ENCODE measurements at regions not wholly inside any gene's neighbourhood (a gene's known extent, or its start where the extent isn't known, plus 50 kb on each side); places are given as distances from the start of the nearest gene placed in this dataset.

- Histone ChIP-seq H3K4me1 (ENCODE audit: control insufficient read depth, insufficient read depth, low read length) (no peaks in the 10 kb centered on the region), H3K27me3 (ENCODE audit: control insufficient read depth, insufficient read depth, low read length) (no peaks in the 10 kb centered on the region), H3K27ac (ENCODE audit: low read depth, low read length) (no peak overlapping the region), H3K4me3 (ENCODE audit: low read depth, low read length) (no peak overlapping the region), H3K9me3 (ENCODE audit: control insufficient read depth, insufficient read depth, low read length) (no peaks in the 10 kb centered on the region), H3K36me3 (ENCODE audit: control insufficient read depth, insufficient read depth, low read length) (no peaks in the 10 kb centered on the region)
- no peak for DNase-seq (ENCODE audit: low read depth in 4 of 6, low spot score in 6 of 6)
- WGBS (ENCODE audit: insufficient coverage): no CpG with 5 or more reads among the region's 2 CpGs
These were observed 463.2 kb downstream of the KLF12 start for GRCh38 chr13:73671011-73671410.

DNA sequence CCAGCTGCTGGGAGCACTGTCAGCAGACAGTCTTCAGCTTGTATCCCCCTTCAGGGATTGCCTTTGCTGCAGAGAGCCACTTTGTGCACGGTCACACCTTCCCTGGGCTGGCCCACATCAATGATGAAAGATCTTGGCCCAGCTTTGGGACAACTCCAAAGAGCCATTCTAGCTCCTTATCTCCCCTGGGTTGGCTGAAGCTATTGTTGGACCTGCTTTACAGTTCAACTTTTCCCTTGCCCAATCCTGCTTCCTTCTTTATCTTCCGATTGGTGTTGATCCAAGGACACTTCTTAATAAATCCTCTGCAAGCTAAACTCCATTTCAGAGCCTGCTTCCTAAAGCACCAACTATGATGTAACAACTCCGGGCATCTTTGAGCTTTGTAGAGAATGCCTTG is 466.4 kb downstream of the KLF12 start:
- Histone ChIP-seq H3K4me1 (ENCODE audit: control insufficient read depth, insufficient read depth, low read length) (no peaks in the 10 kb centered on the region), H3K27ac (ENCODE audit: low read depth, low read length) (no peak overlapping the region), H3K36me3 (ENCODE audit: control insufficient read depth, insufficient read depth, low read length) (no peaks in the 10 kb centered on the region), H3K4me3 (ENCODE audit: low read depth, low read length) (no peak overlapping the region), H3K27me3 (ENCODE audit: control insufficient read depth, insufficient read depth, low read length) (no peaks in the 10 kb centered on the region), H3K9me3 (ENCODE audit: control insufficient read depth, insufficient read depth, low read length) (no peaks in the 10 kb centered on the region)
- WGBS (ENCODE audit: insufficient coverage): 86% methylated on average over 2 of the region's 3 CpGs
- no peak for DNase-seq (ENCODE audit: low read depth in 4 of 6, low spot score in 6 of 6)

DNA sequence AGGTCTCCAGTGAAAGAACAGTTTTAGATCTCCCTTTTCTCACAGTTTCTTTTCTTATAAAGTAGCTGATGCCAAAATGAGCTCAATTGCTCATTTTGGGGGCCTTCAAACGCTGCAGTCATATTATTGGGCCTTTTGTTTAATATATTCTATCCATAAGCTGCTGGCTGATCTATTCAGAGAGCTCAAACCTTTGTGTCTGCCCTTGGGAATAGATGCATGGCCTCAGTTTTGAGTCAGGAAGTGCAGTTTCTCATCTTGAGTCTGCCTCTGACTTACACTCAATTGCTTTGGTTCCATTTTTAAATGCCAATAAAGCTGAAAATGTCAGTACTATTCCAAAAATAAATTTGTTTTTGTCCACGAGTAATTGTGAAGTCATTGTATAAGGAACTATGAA is 468.9 kb downstream of the KLF12 start:
- peak in 1 of 6 donors; percentile 35 for DNase-seq (ENCODE audit: low read depth in 4 of 6, low spot score in 6 of 6)
- Histone ChIP-seq H3K9me3 (ENCODE audit: control insufficient read depth, insufficient read depth, low read length) (no peaks in the 10 kb centered on the region), H3K27me3 (ENCODE audit: control insufficient read depth, insufficient read depth, low read length) (no peaks in the 10 kb centered on the region), H3K4me1 (ENCODE audit: control insufficient read depth, insufficient read depth, low read length) (no peaks in the 10 kb centered on the region), H3K4me3 (ENCODE audit: low read depth, low read length) (no peak overlapping the region), H3K36me3 (ENCODE audit: control insufficient read depth, insufficient read depth, low read length) (no peaks in the 10 kb centered on the region), H3K27ac (ENCODE audit: low read depth, low read length) (no peak overlapping the region)
- no CpG with 5 or more reads among the region's 2 CpGs for WGBS (ENCODE audit: insufficient coverage)

GRCh38 chr13:73664851-73665250 is 469.4 kb downstream of the KLF12 start:
- no peaks in the 10 kb centered on the region for H3K27me3 ChIP-seq (ENCODE audit: control insufficient read depth, insufficient read depth, low read length)
- no CpG with 5 or more reads among the region's 4 CpGs for WGBS (ENCODE audit: insufficient coverage)
- peak in 1 of 6 donors; percentile 24 for DNase-seq (ENCODE audit: low read depth in 4 of 6, low spot score in 6 of 6)

DNA sequence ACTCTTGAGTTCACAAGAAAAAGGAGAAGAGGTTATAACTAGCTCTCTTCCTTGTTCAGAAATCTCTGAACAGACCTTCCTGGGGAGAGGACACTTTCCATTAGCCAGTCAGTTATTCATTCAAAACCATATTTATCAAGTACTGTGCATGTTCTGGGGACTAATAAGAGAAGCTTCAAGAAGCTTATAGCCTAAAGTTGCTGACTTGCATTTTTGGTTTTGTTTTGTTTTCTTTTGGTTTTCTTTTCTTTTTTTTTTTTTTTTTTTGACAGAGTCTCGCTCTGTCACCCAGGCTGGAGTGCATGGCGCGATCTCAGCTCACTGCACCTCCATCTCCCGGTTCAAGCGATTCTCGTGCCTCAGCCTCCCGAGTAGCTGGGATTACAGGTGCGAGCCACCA is 471.4 kb downstream of the KLF12 start:
- Histone ChIP-seq H3K9me3 (ENCODE audit: control insufficient read depth, insufficient read depth, low read length) (no peaks in the 10 kb centered on the region), H3K27ac (ENCODE audit: low read depth, low read length) (no peak overlapping the region), H3K4me1 (ENCODE audit: control insufficient read depth, insufficient read depth, low read length) (no peaks in the 10 kb centered on the region), H3K4me3 (ENCODE audit: low read depth, low read length) (no peak overlapping the region), H3K27me3 (ENCODE audit: control insufficient read depth, insufficient read depth, low read length) (no peaks in the 10 kb centered on the region), H3K36me3 (ENCODE audit: control insufficient read depth, insufficient read depth, low read length) (no peaks in the 10 kb centered on the region)
- DNase-seq (ENCODE audit: low read depth in 4 of 6, low spot score in 6 of 6): no peak
- WGBS (ENCODE audit: insufficient coverage): 95% methylated on average over 6 of the region's 8 CpGs

More at GRCh38 chr13:73664851-73665250, 469.4 kb downstream of the KLF12 start:
- Histone ChIP-seq H3K36me3 (ENCODE audit: control insufficient read depth, insufficient read depth, low read length) (no peaks in the 10 kb centered on the region), H3K9me3 (ENCODE audit: control insufficient read depth, insufficient read depth, low read length) (no peaks in the 10 kb centered on the region), H3K4me1 (ENCODE audit: control insufficient read depth, insufficient read depth, low read length) (no peaks in the 10 kb centered on the region), H3K4me3 (ENCODE audit: low read depth, low read length) (no peak overlapping the region), H3K27ac (ENCODE audit: low read depth, low read length) (no peak overlapping the region)

DNA sequence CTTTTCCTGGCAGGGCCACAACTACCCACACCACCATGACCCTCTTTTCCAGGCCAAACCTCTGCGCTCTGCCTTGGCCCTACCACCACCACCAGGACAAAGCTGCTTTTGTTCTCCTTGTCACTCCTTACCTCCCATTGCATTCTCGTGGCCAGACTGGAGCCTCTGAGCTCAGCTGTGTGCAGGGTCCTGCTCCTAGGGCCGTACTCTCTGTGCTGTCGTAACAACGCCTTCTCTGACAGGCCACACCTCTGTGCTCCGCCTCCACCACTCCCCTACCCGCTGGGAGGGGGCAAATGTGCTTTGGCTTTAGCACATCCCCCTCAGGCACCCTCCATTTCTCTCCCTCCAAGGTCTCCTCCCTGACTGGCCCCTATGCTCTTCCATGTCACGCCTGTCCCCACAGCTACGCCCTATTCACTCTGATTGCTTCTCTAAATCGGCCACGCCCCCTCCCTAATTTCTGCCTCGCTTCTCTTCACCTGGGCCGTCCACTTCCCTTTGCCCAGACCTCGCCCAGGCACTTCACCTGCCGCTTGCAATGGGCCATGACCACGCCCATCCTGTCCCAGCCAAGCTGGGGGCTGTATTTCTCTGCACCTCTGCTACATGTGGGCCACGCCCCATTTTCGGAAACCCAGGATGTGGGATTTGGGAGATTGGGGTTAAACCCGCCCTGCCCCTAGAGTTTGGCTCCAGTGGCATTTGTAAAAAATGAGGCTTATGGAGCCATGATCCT is 472.3 kb downstream of the KLF12 start:
- no peaks in the 10 kb centered on the region for H3K27me3 ChIP-seq (ENCODE audit: control insufficient read depth, insufficient read depth, low read length)
- DNase-seq (ENCODE audit: low read depth in 4 of 6, low spot score in 6 of 6): no peak
- H3K36me3 ChIP-seq (ENCODE audit: control insufficient read depth, insufficient read depth, low read length): no peaks in the 10 kb centered on the region
- H3K27ac ChIP-seq (ENCODE audit: low read depth, low read length): no peak overlapping the region
- no peaks in the 10 kb centered on the region for H3K9me3 ChIP-seq (ENCODE audit: control insufficient read depth, insufficient read depth, low read length)
- WGBS (ENCODE audit: insufficient coverage): 92% methylated on average over 19 of the region's 19 CpGs
- H3K4me3 ChIP-seq (ENCODE audit: low read depth, low read length): no peak overlapping the region
- no peaks in the 10 kb centered on the region for H3K4me1 ChIP-seq (ENCODE audit: control insufficient read depth, insufficient read depth, low read length)

- Histone ChIP-seq H3K9me3 (ENCODE audit: control insufficient read depth, insufficient read depth, low read length) (no peaks in the 10 kb centered on the region), H3K4me1 (ENCODE audit: control insufficient read depth, insufficient read depth, low read length) (no peaks in the 10 kb centered on the region), H3K27me3 (ENCODE audit: control insufficient read depth, insufficient read depth, low read length) (no peaks in the 10 kb centered on the region), H3K36me3 (ENCODE audit: control insufficient read depth, insufficient read depth, low read length) (no peaks in the 10 kb centered on the region), H3K4me3 (ENCODE audit: low read depth, low read length) (no peak overlapping the region), H3K27ac (ENCODE audit: low read depth, low read length) (no peak overlapping the region)
- WGBS (ENCODE audit: insufficient coverage): 98% methylated on average over 9 of the region's 10 CpGs
- no peak for DNase-seq (ENCODE audit: low read depth in 4 of 6, low spot score in 6 of 6)
These were observed 473.1 kb downstream of the KLF12 start for GRCh38 chr13:73661066-73661465.

GRCh38 chr13:73658639-73659038 is 475.6 kb downstream of the KLF12 start:
- no peaks in the 10 kb centered on the region for H3K36me3 ChIP-seq (ENCODE audit: control insufficient read depth, insufficient read depth, low read length)
- DNase-seq (ENCODE audit: low read depth in 4 of 6, low spot score in 6 of 6): no peak
- no peaks in the 10 kb centered on the region for H3K4me1 ChIP-seq (ENCODE audit: control insufficient read depth, insufficient read depth, low read length)
- H3K4me3 ChIP-seq (ENCODE audit: low read depth, low read length): no peak overlapping the region
- no peaks in the 10 kb centered on the region for H3K9me3 ChIP-seq (ENCODE audit: control insufficient read depth, insufficient read depth, low read length)
- H3K27me3 ChIP-seq (ENCODE audit: control insufficient read depth, insufficient read depth, low read length): no peaks in the 10 kb centered on the region
- H3K27ac ChIP-seq (ENCODE audit: low read depth, low read length): no peak overlapping the region

DNA sequence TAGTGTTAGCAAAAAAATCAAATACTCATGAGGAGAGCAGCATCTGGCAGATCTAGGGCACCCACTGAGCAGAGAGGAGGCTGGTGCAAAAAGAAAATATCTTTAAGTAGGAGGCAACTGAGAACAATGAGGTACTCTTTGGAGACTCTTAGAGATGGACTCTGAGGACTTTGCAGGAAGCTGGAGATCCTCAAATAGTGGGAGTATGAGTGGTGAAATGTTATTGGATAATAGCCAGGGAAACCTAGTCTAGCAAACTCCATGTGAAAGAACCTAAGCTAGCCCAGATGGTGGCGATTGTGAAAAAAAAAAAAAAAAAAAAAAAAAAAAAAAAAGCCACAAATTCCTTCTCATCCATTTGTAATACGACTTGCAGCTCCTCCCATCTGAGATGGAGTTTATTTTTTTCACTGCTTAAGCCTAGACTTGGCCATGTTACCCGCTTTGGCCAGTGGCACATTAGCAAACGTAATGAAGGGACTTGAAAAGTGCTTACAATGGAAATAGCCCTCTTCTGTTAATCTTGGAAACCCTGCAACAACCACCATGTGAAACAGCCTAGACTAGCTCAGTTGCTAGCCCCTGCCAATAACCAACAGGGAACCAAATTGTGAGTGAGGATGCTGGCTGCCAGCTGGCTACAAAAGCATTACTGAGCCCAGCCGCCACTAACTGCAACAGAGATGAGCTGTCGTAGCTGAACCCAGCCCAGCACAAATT is 476.2 kb downstream of the KLF12 start:
- Histone ChIP-seq H3K27ac (ENCODE audit: low read depth, low read length) (no peak overlapping the region), H3K27me3 (ENCODE audit: control insufficient read depth, insufficient read depth, low read length) (no peaks in the 10 kb centered on the region), H3K4me1 (ENCODE audit: control insufficient read depth, insufficient read depth, low read length) (no peaks in the 10 kb centered on the region), H3K9me3 (ENCODE audit: control insufficient read depth, insufficient read depth, low read length) (no peaks in the 10 kb centered on the region), H3K4me3 (ENCODE audit: low read depth, low read length) (no peak overlapping the region), H3K36me3 (ENCODE audit: control insufficient read depth, insufficient read depth, low read length) (no peaks in the 10 kb centered on the region)
- peak in 5 of 6 donors; percentile 23 to 91 (median 42) for DNase-seq (ENCODE audit: low read depth in 4 of 6, low spot score in 6 of 6)
- WGBS (ENCODE audit: insufficient coverage): 20% methylated on average over 1 of the region's 6 CpGs

DNA sequence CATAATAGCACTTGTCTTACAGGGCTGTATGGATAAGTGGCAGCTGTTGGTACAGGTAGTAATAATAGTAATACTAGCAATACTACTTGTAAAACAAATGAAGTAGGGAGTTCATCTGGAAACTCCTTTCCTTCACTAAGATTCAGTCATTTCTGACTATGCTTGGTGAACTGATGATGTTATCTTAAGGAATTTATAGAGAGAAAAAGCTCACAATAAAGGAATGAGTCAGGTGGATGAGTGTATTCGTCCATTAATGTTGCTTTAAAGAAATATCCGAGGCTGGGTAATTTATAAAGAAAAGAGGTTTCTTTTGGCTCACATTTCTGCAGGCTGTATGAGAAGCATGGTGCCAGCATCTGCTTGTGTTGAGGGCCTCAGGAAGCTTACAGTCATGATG is 477.3 kb downstream of the KLF12 start:
- Histone ChIP-seq H3K9me3 (ENCODE audit: control insufficient read depth, insufficient read depth, low read length) (no peaks in the 10 kb centered on the region), H3K36me3 (ENCODE audit: control insufficient read depth, insufficient read depth, low read length) (no peaks in the 10 kb centered on the region), H3K27ac (ENCODE audit: low read depth, low read length) (no peak overlapping the region), H3K4me3 (ENCODE audit: low read depth, low read length) (no peak overlapping the region), H3K4me1 (ENCODE audit: control insufficient read depth, insufficient read depth, low read length) (no peaks in the 10 kb centered on the region), H3K27me3 (ENCODE audit: control insufficient read depth, insufficient read depth, low read length) (no peaks in the 10 kb centered on the region)
- no peak for DNase-seq (ENCODE audit: low read depth in 4 of 6, low spot score in 6 of 6)
- WGBS (ENCODE audit: insufficient coverage): 97% methylated on average over 2 of the region's 2 CpGs

All from spinal cord (tissue), 9 donors.